ENCODE measurements at regions not wholly inside any gene's neighbourhood (a gene's known extent, or its start where the extent isn't known, plus 50 kb on each side); places are given as distances from the start of the nearest gene placed in this dataset.

- H3K36me3 ChIP-seq (ENCODE audit: control insufficient read depth, insufficient read depth, low read length), result no peaks in the 10 kb centered on the region
- POLR2A ChIA-PET, result no interaction called here
- intact Hi-C loops (cut with micrococcal nuclease; ENCODE audit: unreplicated experiment), result no loop called here
- ATAC-seq (no peak), DNase-seq (ENCODE audit: low read depth, low spot score) (no peak)
- H3K9me3 ChIP-seq (ENCODE audit: control insufficient read depth, insufficient read depth, low read depth, low read length), result no peaks in the 10 kb centered on the region
- TF ChIP-seq CTCF (IDR thresholded peaks at IDR 0.05), result no peak
- TF ChIP-seq POLR2AphosphoS5 (IDR thresholded peaks at IDR 0.05; ENCODE audit: low read depth, low read length), result no peak
- TF ChIP-seq REST (IDR thresholded peaks at IDR 0.05; ENCODE audit: insufficient read depth in 1 of 2, low read depth in 2 of 2, low read length in 1 of 2), result no peak
- no peak for TF ChIP-seq SIN3A (IDR thresholded peaks at IDR 0.05; ENCODE audit: borderline replicate concordance, insufficient read depth, low read depth, low read length)
- TF ChIP-seq TCF7L2 (IDR thresholded peaks at IDR 0.05; ENCODE audit: low read depth, low read length), result no peak
- no peak overlapping the region for H3K4me3 ChIP-seq (ENCODE audit: low read depth in 2 of 2, low read length in 2 of 2)
- H3K4me1 ChIP-seq (ENCODE audit: control insufficient read depth, insufficient read depth, low read length), result no peaks in the 10 kb centered on the region
- no peaks in the 10 kb centered on the region for H3K27me3 ChIP-seq (ENCODE audit: control insufficient read depth, insufficient read depth, low read length)
- BruUV-seq (replicated peaks), result no TSS peak
- H3K27ac ChIP-seq (ENCODE audit: low read length), result no peak overlapping the region
- CTCF ChIA-PET, result no interaction called here
- in situ Hi-C loops (cut with HindIII; ENCODE audit: low pct_unique_long_range_greater_than_20kb, low sequenced_read_pairs), result no loop called here
Observed at GRCh38 chr15:81500081-81500480, 126.1 kb upstream of the TMC3 start.

DNA sequence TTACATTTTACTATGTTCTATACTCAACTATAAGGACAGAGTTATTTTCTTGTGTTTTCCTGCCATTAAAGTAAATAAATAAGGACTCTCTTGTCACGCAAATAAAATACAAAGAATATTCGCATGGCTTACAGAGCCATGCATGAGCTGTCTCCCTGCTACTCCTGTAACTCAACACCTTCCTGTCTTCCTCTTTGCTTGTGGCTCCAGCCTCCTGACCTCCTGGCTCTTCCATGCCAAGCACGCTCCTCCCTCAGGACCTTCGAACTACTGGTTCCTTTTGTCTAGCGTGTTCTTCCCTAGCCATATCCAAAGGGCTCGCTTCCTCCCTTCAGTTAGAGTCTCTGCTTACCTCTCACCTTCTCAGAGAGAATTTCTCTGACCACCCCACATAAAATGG, 124.3 kb upstream of the TMC3 start:
- CTCF ChIA-PET, result no interaction called here
- no TSS peak for BruUV-seq (replicated peaks)

DNA sequence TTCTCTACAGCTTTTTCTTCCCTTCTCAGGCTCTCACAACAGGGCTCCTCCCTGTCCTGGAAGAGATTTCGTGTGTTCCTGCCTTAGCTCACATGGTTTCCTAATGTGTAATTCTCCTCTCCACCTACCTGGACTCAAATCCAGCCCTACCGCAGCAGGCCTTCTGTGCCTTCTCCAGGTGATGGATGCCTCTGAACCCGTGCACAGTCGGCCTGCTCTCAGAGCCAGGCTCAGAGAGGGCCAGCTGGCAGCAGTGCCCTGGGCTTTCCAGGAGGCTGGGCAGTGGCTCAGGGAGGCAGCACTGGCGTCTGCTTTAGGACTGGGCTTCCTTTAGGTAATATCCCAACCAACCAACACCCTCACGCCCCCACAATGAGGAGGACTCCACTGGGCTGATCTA, 123.2 kb upstream of the TMC3 start:
- H3K4me3 ChIP-seq (ENCODE audit: low read depth in 2 of 2, low read length in 2 of 2), result no peak overlapping the region
- DNase-seq (ENCODE audit: low read depth, low spot score) (no peak), ATAC-seq (no peak)
- no peaks in the 10 kb centered on the region; the same call in 1 of the 2 replicates for H3K36me3 ChIP-seq (ENCODE audit: control insufficient read depth, insufficient read depth, low read length)
- H3K27ac ChIP-seq (ENCODE audit: low read length), result no peak overlapping the region
- no peaks in the 10 kb centered on the region for H3K27me3 ChIP-seq (ENCODE audit: control insufficient read depth, insufficient read depth, low read length)
- ChIA-PET CTCF (no interaction called here), POLR2A (no interaction called here)
- H3K4me1 ChIP-seq (ENCODE audit: control insufficient read depth, insufficient read depth, low read length), result no peaks in the 10 kb centered on the region
- in situ Hi-C loops (cut with HindIII; ENCODE audit: low pct_unique_long_range_greater_than_20kb, low sequenced_read_pairs), result no loop called here
- intact Hi-C loops (cut with micrococcal nuclease; ENCODE audit: unreplicated experiment), result no loop called here
- TF ChIP-seq TCF7L2 (IDR thresholded peaks at IDR 0.05; ENCODE audit: low read depth, low read length) (no peak), SIN3A (IDR thresholded peaks at IDR 0.05; ENCODE audit: borderline replicate concordance, insufficient read depth, low read depth, low read length) (no peak), REST (IDR thresholded peaks at IDR 0.05; ENCODE audit: insufficient read depth in 1 of 2, low read depth in 2 of 2, low read length in 1 of 2) (no peak), CTCF (IDR thresholded peaks at IDR 0.05) (no peak), POLR2AphosphoS5 (IDR thresholded peaks at IDR 0.05; ENCODE audit: low read depth, low read length) (no peak)
- no peaks in the 10 kb centered on the region for H3K9me3 ChIP-seq (ENCODE audit: control insufficient read depth, insufficient read depth, low read depth, low read length)
- no TSS peak for BruUV-seq (replicated peaks)

More for the DNA sequence above, 124.3 kb upstream of the TMC3 start:
- H3K36me3 ChIP-seq (ENCODE audit: control insufficient read depth, insufficient read depth, low read length), result no peaks in the 10 kb centered on the region; the same call in 1 of the 2 replicates
- H3K27ac ChIP-seq (ENCODE audit: low read length), result no peak overlapping the region
- no peak for TF ChIP-seq TCF7L2 (IDR thresholded peaks at IDR 0.05; ENCODE audit: low read depth, low read length)
- H3K9me3 ChIP-seq (ENCODE audit: control insufficient read depth, insufficient read depth, low read depth, low read length), result no peaks in the 10 kb centered on the region
- DNase-seq (ENCODE audit: low read depth, low spot score), result no peak
- no peaks in the 10 kb centered on the region for H3K27me3 ChIP-seq (ENCODE audit: control insufficient read depth, insufficient read depth, low read length)
- intact Hi-C loops (cut with micrococcal nuclease; ENCODE audit: unreplicated experiment), result no loop called here
- POLR2A ChIA-PET, result no interaction called here
- no peak for ATAC-seq
- no peak overlapping the region for H3K4me3 ChIP-seq (ENCODE audit: low read depth in 2 of 2, low read length in 2 of 2)
- in situ Hi-C loops (cut with HindIII; ENCODE audit: low pct_unique_long_range_greater_than_20kb, low sequenced_read_pairs), result no loop called here
- H3K4me1 ChIP-seq (ENCODE audit: control insufficient read depth, insufficient read depth, low read length), result no peaks in the 10 kb centered on the region
